GM18498 (cell line): ENCODE measurements at regions not wholly inside any gene's neighbourhood (a gene's known extent, or its start where the extent isn't known, plus 50 kb on each side); places are given as distances from the start of the nearest gene placed in this dataset.

ENCODE experiments used
- ATAC-seq: cut with Tn5 transposase; IDR thresholded peaks from one replicate; pipeline ENCODE4 v1.9.1; 2021; ENCODE audit warnings: mild to moderate bottlenecking, moderate library complexity; ENCODE audit not compliant: unreplicated experiment

- ATAC-seq: no peak
Measured at GRCh38 chr6:170117111-170117972, 173.5 kb downstream of the DLL1 start.

- ATAC-seq: no peak
Measured at GRCh38 chr6:170116636-170117035, 174.2 kb downstream of the DLL1 start.

- ATAC-seq: no peak
Measured at GRCh38 chr6:170114956-170115855, 175.7 kb downstream of the DLL1 start.

GRCh38 chr6:170114187-170114945, 176.5 kb downstream of the DLL1 start:
- no peak for ATAC-seq

- ATAC-seq: no peak
Measured at GRCh38 chr6:170113141-170113540, 177.7 kb downstream of the DLL1 start.

GRCh38 chr6:170112583-170112860, 178.4 kb downstream of the DLL1 start:
- ATAC-seq: no peak

GRCh38 chr6:170111816-170112582, 178.9 kb downstream of the DLL1 start:
- ATAC-seq: no peak

GRCh38 chr6:170111141-170111664, 179.7 kb downstream of the DLL1 start:
- no peak for ATAC-seq

GRCh38 chr6:170110201-170111140, 180.4 kb downstream of the DLL1 start:
- ATAC-seq: no peak

GRCh38 chr6:170108890-170109587, 181.8 kb downstream of the DLL1 start:
- ATAC-seq: no peak

- no peak for ATAC-seq
Measured at GRCh38 chr6:170108456-170108855, 182.4 kb downstream of the DLL1 start.

GRCh38 chr6:170107606-170108222, 183.2 kb downstream of the DLL1 start:
- ATAC-seq: no peak

- ATAC-seq: no peak
Measured at GRCh38 chr6:170106906-170107525, 183.9 kb downstream of the DLL1 start.

GRCh38 chr6:170102582-170103481, 188.0 kb downstream of the DLL1 start:
- no peak for ATAC-seq

- ATAC-seq: no peak
Measured at GRCh38 chr6:170102038-170102437, 188.8 kb downstream of the DLL1 start.

GRCh38 chr6:170101281-170102035, 189.4 kb downstream of the DLL1 start:
- no peak for ATAC-seq
